MM.1S (cell line): ENCODE measurements at regions not wholly inside any gene's neighbourhood (a gene's known extent, or its start where the extent isn't known, plus 50 kb on each side); places are given as distances from the start of the nearest gene placed in this dataset.

Experiments
- DNase-seq: peaks from one replicate; pipeline ENCODE4 v3.0.0-alpha.2; 2015
- H2AFZ ChIP-seq: fragments of 300-600 bp; sonication (generic); 2 replicates; pipeline ENCODE4 v1.6.0; 2016; ENCODE audit warnings: antibody characterized with exemption, low read length
- H3F3A ChIP-seq: fragments of 300-600 bp; sonication (generic); 2 replicates; pipeline ENCODE4 v1.6.1; 2016; ENCODE audit warnings: mild to moderate bottlenecking, antibody characterized with exemption, low read length, moderate library complexity, mixed read lengths; ENCODE audit not compliant: insufficient read depth
- H3K27ac ChIP-seq: fragments of 300-600 bp; sonication (generic); 2 replicates; pipeline ENCODE4 v1.5.1; 2016; ENCODE audit warnings: mild to moderate bottlenecking, low read length
- H3K27me3 ChIP-seq: fragments of 300-600 bp; sonication (generic); replicated peaks from 2 replicates; pipeline ENCODE4 v1.6.0; 2016; ENCODE audit warnings: low read length; ENCODE audit not compliant: insufficient read depth
- H3K36me3 ChIP-seq: fragments of 300-600 bp; sonication (generic); replicated peaks from 2 replicates; pipeline ENCODE4 v1.6.1; 2016; ENCODE audit warnings: mild to moderate bottlenecking, low read length, mixed read lengths; ENCODE audit not compliant: insufficient read depth
- H3K4me1 ChIP-seq: fragments of 300-600 bp; sonication (generic); 2 replicates; pipeline ENCODE4 v1.6.1; 2016; ENCODE audit warnings: low read length, mixed read lengths
- H3K4me2 ChIP-seq: fragments of 300-600 bp; sonication (generic); 2 replicates; pipeline ENCODE4 v1.6.0; 2016; ENCODE audit warnings: low read depth, low read length
- H3K4me3 ChIP-seq: fragments of 300-600 bp; sonication (generic); 2 replicates; pipeline ENCODE4 v1.5.1; 2016; ENCODE audit warnings: low read length, mixed read lengths
- H3K79me2 ChIP-seq: fragments of 300-600 bp; sonication (generic); 2 replicates; pipeline ENCODE4 v1.6.1; 2016; ENCODE audit warnings: mixed run types, low read length, mixed read lengths
- H3K9ac ChIP-seq: fragments of 300-600 bp; sonication (generic); 2 replicates; pipeline ENCODE4 v1.6.1; 2016; ENCODE audit warnings: low read length, mixed read lengths
- H3K9me2 ChIP-seq: fragments of 300-600 bp; sonication (generic); replicated peaks from 2 replicates; pipeline ENCODE4 v1.6.1; 2016; ENCODE audit warnings: mild to moderate bottlenecking, low read length, mixed read lengths; ENCODE audit not compliant: insufficient read depth
- H3K9me3 ChIP-seq: fragments of 300-600 bp; sonication (generic); replicated peaks from 2 replicates; pipeline ENCODE4 v1.6.1; 2016; ENCODE audit warnings: mild to moderate bottlenecking, low read length, mixed read lengths; ENCODE audit not compliant: insufficient read depth
- H4K20me1 ChIP-seq: fragments of 300-600 bp; sonication (generic); 2 replicates; pipeline ENCODE4 v1.6.1; 2016; ENCODE audit warnings: mild to moderate bottlenecking, low read length, moderate library complexity, mixed read lengths; ENCODE audit not compliant: insufficient read depth
- EZH2 ChIP-seq: fragments of 300-600 bp; sonication (generic); optimal IDR thresholded peaks from 2 replicates; pipeline ENCODE3; 2017; ENCODE audit warnings: low read depth, mild to moderate bottlenecking, antibody characterized with exemption, low read length, mixed read lengths
- EZH2phosphoT487 ChIP-seq: fragments of 300-600 bp; sonication (generic); IDR thresholded peaks from 2 replicates; pipeline ENCODE4 v1.6.1; 2018; ENCODE audit warnings: antibody characterized with exemption, low read length
- TF ChIP-seq, protein P1 (sequence below): fragments of 300-600 bp; sonication (generic); IDR thresholded peaks from 2 replicates; pipeline ENCODE4 v1.5.1; 2016; ENCODE audit warnings: antibody characterized with exemption, low read length, mixed read lengths

DNA sequence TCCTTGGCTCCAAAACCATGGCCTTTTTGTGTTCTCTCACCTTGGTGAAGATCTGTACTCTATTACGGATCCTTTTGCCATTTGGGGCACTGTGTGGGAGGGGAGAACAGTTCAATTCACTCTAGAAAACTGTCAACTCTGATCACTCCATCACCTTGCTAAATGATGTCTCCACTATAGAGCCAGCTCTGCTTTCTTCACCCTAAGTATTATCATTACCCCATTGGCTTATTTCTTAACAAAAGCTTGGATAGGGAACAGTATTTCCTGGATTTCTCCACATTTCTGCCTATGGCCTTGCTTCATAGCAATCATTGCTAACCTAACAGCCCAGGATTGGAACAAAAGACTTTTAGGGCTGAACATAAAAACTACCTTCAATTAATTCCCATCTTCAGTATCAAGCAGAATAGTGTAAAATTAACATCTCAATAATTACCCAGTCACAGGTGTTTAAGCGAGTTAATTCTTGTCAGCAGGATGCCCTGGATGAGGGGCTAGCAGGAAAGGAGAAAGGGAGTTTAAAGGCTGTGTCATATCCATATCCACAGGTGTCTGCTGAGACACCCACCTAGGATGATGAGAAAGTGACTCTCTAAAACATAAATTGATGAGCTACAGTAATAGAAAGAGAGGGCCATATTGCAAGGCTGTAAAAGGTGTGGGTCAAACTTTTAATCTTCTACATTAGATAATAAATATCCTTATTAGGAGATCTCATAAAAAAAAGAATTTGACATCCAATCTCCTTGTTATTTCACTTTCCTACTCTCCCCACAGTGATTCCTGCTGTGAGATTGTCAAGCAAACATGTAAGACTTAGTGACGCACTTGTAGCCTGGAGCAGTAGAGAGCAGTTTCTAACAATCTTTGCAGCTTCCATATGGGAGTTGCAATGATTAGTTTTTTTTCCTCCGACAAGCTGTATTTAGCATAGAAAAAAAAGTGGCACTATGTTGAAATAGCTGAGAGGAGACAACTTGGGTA is 589.5 kb upstream of the NXPH2 start:
- Histone ChIP-seq H3K27me3 (no peaks in the 10 kb centered on the region), H3K79me2 (no peaks in the 10 kb centered on the region), H3K27ac (no peak overlapping the region), H4K20me1 (no peaks in the 10 kb centered on the region), H3K4me1 (no peaks in the 10 kb centered on the region), H3K9ac (no peak overlapping the region), H3K9me2 (no peaks in the 10 kb centered on the region), H3F3A (no peaks in the 10 kb centered on the region), H3K4me2 (no peak overlapping the region), H3K36me3 (no peaks in the 10 kb centered on the region), H2AFZ (no peak overlapping the region), H3K4me3 (no peak overlapping the region), H3K9me3 (no peaks in the 10 kb centered on the region)
- TF ChIP-seq, protein P1, sequence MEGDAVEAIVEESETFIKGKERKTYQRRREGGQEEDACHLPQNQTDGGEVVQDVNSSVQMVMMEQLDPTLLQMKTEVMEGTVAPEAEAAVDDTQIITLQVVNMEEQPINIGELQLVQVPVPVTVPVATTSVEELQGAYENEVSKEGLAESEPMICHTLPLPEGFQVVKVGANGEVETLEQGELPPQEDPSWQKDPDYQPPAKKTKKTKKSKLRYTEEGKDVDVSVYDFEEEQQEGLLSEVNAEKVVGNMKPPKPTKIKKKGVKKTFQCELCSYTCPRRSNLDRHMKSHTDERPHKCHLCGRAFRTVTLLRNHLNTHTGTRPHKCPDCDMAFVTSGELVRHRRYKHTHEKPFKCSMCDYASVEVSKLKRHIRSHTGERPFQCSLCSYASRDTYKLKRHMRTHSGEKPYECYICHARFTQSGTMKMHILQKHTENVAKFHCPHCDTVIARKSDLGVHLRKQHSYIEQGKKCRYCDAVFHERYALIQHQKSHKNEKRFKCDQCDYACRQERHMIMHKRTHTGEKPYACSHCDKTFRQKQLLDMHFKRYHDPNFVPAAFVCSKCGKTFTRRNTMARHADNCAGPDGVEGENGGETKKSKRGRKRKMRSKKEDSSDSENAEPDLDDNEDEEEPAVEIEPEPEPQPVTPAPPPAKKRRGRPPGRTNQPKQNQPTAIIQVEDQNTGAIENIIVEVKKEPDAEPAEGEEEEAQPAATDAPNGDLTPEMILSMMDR, result no peak
- TF ChIP-seq EZH2, result no peak
- TF ChIP-seq EZH2phosphoT487, result no peak
- DNase-seq, result no peak

DNA sequence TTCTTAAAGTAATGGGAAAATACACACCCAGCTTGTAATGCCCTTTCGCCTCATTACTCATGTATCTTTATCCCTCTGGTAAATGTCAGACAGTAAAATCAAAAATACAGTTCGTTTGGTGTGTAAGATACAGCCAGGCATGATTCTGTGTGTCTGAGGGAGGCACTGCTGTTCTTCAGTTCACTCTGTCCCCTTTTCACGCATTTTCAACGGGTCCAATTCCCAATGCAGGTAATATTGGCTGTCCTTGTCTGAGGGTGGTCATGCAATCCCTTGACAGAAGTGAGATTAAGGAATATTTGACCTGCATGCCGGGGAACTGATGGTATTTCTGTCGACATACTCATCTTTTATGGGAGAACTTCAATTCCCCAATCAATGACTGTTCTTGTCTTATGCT is 587.2 kb upstream of the NXPH2 start:
- H3F3A ChIP-seq, result no peaks in the 10 kb centered on the region
- TF ChIP-seq EZH2phosphoT487, result no peak
- no peak for TF ChIP-seq EZH2
- TF ChIP-seq, protein P1, result no peak
- H3K79me2 ChIP-seq, result no peaks in the 10 kb centered on the region
- no peak overlapping the region for H3K4me3 ChIP-seq
- H3K27ac ChIP-seq, result no peak overlapping the region
- no peaks in the 10 kb centered on the region for H3K27me3 ChIP-seq
- no peak overlapping the region for H2AFZ ChIP-seq
- H3K9ac ChIP-seq, result no peak overlapping the region
- no peak overlapping the region for H3K4me2 ChIP-seq
- DNase-seq, result no peak
- no peaks in the 10 kb centered on the region for H3K36me3 ChIP-seq
- H3K9me3 ChIP-seq, result no peaks in the 10 kb centered on the region
- H3K9me2 ChIP-seq, result no peaks in the 10 kb centered on the region
- no peaks in the 10 kb centered on the region for H4K20me1 ChIP-seq
- H3K4me1 ChIP-seq, result no peaks in the 10 kb centered on the region

DNA sequence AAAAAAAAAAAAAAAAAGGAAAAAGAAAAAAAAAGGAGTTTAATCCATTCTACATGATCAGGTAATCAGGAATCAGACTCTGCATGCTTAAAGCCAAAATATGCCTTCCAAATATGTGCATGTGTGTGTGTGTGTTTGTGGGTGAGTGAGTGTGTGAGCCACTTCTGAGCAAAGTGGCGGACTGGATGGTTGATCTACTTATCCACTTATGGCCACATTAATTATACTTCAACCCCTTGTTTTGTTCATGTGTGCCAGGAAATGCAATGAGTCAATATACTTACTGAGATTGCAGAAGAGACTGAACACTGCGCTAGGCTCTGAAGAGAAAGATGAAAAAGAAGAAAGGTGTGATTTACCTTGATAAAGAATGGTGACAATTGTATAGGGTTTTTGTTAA is 586.5 kb upstream of the NXPH2 start:
- H3K9me2 ChIP-seq, result no peaks in the 10 kb centered on the region
- no peaks in the 10 kb centered on the region for H3K27me3 ChIP-seq
- no peaks in the 10 kb centered on the region for H3K36me3 ChIP-seq
- no peaks in the 10 kb centered on the region for H3F3A ChIP-seq
- H3K27ac ChIP-seq, result no peak overlapping the region
- H4K20me1 ChIP-seq, result no peaks in the 10 kb centered on the region
- H3K4me2 ChIP-seq, result no peak overlapping the region
- no peaks in the 10 kb centered on the region for H3K4me1 ChIP-seq
- no peaks in the 10 kb centered on the region for H3K79me2 ChIP-seq
- no peak overlapping the region for H2AFZ ChIP-seq
- TF ChIP-seq EZH2phosphoT487 (no peak), EZH2 (no peak)
- TF ChIP-seq, protein P1, result no peak
- no peak for DNase-seq
- no peaks in the 10 kb centered on the region for H3K9me3 ChIP-seq
- no peak overlapping the region for H3K9ac ChIP-seq
- no peak overlapping the region for H3K4me3 ChIP-seq
